ENCODE measurements at regions not wholly inside any gene's neighbourhood (a gene's known extent, or its start where the extent isn't known, plus 50 kb on each side); places are given as distances from the start of the nearest gene placed in this dataset.

DNA sequence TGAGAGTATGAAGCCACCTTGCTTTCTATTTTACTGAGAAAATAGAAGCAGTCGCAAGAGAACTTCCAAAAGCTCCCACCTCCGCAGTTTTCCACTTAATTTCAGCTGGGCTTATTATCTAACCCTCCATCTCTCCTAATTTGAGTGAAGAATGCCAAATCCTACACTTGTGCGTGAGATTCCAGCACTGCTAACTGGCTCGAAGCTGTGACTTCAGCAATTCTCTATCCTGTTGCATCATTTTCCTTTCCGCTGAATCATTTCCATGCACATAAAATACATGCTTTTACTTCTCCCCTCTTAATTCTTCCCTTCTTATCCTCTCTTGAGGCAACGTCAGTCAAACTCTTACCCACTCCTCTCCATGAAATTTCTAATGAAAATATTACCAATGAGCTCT is 189.5 kb downstream of the GASK1B start:
- ATAC-seq: no peak
- H3K9me3 ChIP-seq: no peaks in the 10 kb centered on the region
- H3K4me3 ChIP-seq: no peak overlapping the region
- intact Hi-C loops (cut with DNase I): no loop called here
- H3K27ac ChIP-seq: no peak overlapping the region
- H3K36me3 ChIP-seq: no peaks in the 10 kb centered on the region
- H3K4me1 ChIP-seq: peaks cover 0 to 3% of the 10 kb centered on the region in 2 donors
- no peak for DNase-seq
- no peak for TF ChIP-seq CTCF (IDR thresholded peaks at IDR 0.05)
- H3K27me3 ChIP-seq: no peaks in the 10 kb centered on the region

DNA sequence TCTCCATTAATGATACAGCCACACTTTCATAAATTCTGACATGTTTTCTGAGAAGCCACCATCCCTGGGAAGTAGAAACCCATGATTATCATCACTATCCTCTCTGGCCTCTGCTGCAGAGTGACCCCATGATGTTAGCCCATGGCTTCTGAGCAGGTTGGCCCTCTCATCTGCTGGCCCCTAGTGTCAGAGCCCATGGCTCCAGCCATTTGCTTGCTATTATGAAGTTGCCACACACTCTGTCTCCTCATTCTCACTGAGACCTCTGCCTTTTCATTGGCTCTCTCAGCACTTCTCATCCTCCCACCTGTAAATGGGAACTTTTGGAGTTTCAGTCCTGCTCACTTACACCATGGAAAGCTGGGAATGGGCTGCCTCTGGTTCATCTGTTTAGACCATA is 192.7 kb downstream of the GASK1B start:
- Histone ChIP-seq H3K4me1 (peaks cover 0 to 3% of the 10 kb centered on the region in 2 donors), H3K27ac (no peak overlapping the region), H3K4me3 (no peak overlapping the region), H3K27me3 (peaks cover 0 to 6% of the 10 kb centered on the region in 2 donors), H3K36me3 (no peaks in the 10 kb centered on the region), H3K9me3 (no peaks in the 10 kb centered on the region)
- TF ChIP-seq CTCF (IDR thresholded peaks at IDR 0.05): no peak
- ATAC-seq (no peak), DNase-seq (no peak)
- intact Hi-C loops (cut with DNase I): no loop called here

GRCh38 chr4:157978680-157979361 is 194.0 kb downstream of the GASK1B start:
- peaks cover 0 to 6% of the 10 kb centered on the region in 2 donors for H3K27me3 ChIP-seq

DNA sequence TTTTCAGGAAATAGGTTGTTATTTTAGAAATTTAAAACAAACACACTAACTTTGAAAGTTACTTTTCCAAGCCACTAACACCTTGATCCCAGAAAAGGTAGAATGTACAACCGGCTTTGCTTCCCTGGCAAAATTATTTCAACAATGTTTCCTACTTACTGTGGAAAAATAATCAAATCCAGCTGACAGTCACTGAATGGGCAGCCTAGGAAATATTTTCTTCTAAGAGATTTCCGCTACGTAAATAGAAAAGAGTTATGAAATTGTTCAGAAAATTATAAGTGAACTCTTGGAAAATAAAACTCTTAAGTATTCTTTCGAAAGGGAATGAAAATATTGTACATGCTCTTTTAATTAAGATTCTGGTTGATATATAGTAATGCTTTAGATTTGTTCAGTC is 195.7 kb downstream of the GASK1B start:
- Histone ChIP-seq H3K36me3 (no peaks in the 10 kb centered on the region), H3K4me3 (no peak overlapping the region), H3K27me3 (peaks cover 0 to 6% of the 10 kb centered on the region in 2 donors), H3K27ac (no peak overlapping the region), H3K4me1 (peaks cover 0 to 3% of the 10 kb centered on the region in 2 donors), H3K9me3 (no peaks in the 10 kb centered on the region)
- ATAC-seq (no peak), DNase-seq (no peak)
- intact Hi-C loops (cut with DNase I): loop anchor here in 1 of 2 donors (10.0 kb wide), 1 partner anchor 762 kb away; no protein-coding TSS in a partner anchor
- TF ChIP-seq CTCF (IDR thresholded peaks at IDR 0.05): no peak

More at GRCh38 chr4:157978680-157979361, 194.0 kb downstream of the GASK1B start:
- no peaks in the 10 kb centered on the region for H3K36me3 ChIP-seq
- ATAC-seq (peak; percentile 90), DNase-seq (peak in 2 of 4 donors; percentile 55 to 70)
- intact Hi-C loops (cut with DNase I): loop anchor here in 1 of 2 donors (10.0 kb wide), 1 partner anchor 764 kb away; no protein-coding TSS in a partner anchor
- no peaks in the 10 kb centered on the region for H3K9me3 ChIP-seq
- no peak overlapping the region for H3K27ac ChIP-seq
- no peak overlapping the region for H3K4me3 ChIP-seq
- H3K4me1 ChIP-seq: peaks cover 0 to 3% of the 10 kb centered on the region in 2 donors
- TF ChIP-seq CTCF (IDR thresholded peaks at IDR 0.05): peak; percentile 68 to 78

GRCh38 chr4:157973297-157973696 is 199.5 kb downstream of the GASK1B start:
- ATAC-seq: no peak
- intact Hi-C loops (cut with DNase I): loop anchor here in 1 of 2 donors (10.0 kb wide), 1 partner anchor 758 kb away; no protein-coding TSS in a partner anchor
- Histone ChIP-seq H3K4me3 (no peak overlapping the region), H3K27me3 (peaks cover 0 to 6% of the 10 kb centered on the region in 2 donors), H3K27ac (no peak overlapping the region), H3K4me1 (no peaks in the 10 kb centered on the region), H3K36me3 (no peaks in the 10 kb centered on the region), H3K9me3 (no peaks in the 10 kb centered on the region)
- no peak for TF ChIP-seq CTCF (IDR thresholded peaks at IDR 0.05)
- DNase-seq: no peak
